SW 1271 (cell line): ENCODE measurements at regions not wholly inside any gene's neighbourhood (a gene's known extent, or its start where the extent isn't known, plus 50 kb on each side); places are given as distances from the start of the nearest gene placed in this dataset.

Source experiments
- DNase-seq, 2 experiments: peaks; one replicate each; lab custom pipeline; 2025; lab: John Stamatoyannopoulos, UW

DNA sequence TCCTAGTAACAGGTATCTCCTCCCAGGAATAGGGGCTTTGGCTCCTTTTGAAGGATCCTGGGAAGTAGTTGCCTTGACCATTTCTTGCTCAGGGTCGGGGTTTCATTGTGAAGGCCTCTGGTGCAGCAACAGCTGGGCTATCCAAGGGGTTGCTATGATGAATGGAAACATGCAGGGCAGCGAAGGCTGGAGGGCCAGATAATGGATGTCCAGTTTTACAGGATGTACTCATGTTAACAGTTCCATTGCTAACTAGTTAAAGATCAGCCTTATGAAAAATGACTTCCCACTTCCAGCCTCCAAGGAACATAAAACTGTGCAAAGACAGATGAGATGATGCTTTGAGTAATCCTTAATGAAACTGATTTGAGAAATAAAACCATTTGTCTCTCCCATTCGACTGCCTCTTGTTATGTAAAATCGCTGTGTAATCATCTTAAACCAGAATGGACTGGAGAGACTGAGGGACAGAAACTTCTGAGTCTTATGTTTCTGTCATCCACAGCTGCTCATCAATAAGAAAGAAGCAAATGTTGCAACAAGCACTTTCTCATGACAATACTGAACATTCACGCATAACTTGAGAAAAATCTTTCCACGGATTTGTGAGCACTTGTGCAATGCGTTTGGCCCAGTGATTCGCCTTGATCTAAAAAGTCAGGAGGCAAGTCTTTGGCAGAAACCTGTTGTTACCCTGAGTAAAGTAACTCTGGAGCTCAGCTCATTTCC is 473.5 kb upstream of the RGMA start:
- no peak for DNase-seq

DNA sequence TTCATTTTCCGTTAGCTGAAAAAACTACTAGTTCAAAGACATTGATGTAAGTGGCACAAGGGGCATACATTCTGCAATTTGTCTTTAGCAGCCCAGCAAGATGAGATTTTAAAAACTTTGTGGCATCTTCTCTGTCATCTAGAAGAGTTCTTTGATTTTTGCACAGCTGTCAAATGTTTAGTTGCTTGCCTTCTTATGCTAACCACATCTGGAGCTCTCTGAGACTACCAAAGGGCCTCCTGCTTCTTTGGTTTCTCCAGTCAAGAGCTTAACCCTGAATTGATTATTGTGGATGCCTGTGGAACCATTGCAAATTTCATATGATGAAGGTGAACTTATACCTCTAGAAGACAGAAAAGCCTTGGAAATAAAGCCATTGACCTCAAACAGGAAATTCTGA is 468.7 kb upstream of the RGMA start:
- no peak for DNase-seq

DNA sequence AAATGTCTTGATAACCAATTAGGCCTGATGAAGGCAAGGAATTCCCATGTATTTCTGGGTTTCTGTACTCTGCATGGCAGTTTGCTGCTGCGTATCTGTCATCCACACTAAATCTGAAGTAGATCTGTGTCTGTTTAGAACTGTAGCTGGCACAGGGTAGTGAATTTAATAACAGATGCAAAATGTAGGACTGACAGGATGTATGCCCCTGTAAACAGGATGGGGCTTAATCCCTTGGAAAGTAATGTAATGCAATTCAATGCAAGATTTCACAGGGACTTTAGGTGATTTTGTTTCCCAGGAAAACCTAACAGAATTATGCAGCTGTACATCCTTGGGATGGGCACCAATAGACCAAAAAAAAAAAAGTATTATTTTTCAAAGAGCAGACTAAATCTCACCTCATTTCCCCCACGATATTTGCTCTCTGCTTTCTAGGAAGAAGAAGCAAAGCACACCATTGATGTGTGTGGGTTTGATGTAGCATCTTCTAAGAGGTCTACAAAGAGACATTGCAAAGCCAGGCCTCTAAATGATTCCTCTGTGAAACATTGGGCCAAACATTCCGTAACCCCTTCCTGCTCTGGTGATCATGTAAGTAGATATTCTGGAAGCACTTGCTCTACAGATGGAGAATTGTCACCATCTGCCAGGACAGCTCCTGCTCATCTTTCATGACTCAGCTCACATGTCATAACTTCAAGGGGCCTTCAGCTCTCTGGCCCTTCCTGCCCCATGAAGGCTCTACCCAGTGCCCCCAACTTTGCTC is 464.3 kb upstream of the RGMA start:
- DNase-seq: no peak

DNA sequence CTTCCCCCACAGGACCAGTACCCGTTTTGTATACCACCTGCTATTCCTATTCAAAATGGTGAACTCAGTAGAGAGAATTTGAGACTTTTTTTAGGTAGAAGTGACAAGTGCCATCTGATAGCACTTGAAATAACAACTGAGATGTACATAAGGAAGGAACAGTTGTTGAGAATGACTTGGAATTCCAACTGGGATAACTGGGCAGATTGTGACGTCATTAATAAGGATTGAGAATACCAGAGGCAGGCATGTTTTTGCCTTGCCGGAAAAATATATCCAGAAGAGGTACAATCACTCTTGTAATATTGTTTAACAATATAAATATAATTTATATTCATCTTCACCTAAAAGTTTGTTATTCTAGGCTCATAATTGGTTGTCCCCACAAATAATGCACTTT is 454.1 kb upstream of the RGMA start:
- DNase-seq: no peak

DNA sequence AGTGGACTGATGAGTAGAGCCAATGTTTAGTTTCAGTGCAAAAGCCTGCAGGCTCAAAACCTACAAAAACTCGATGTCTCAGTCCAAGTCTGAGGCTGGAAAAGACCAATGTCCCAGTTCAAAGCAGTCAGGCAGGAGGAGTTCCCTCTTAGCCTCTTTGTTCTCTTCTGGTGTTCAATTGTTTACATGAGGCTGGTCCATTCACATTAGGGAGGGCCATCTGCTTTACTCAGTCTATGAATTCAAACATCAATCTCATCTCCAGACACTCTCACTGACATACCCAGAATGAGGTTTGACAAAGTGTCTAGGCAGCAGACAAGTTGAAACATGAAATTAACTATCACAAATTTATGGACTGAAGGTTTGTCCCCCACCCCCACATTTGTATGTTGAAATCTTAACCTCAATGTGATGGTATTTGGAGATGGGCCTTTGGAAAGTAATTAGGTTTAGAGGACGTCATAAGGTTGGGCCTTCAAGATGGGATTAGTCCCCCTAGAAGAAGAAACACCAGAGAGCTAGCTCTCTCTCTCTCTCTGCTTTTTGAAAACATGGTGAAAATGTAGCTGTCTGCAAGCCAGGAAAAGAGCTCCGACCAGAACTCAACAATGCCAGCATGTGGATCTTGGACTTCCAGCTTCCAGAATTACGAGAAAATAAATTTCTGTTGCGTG is 438.5 kb upstream of the RGMA start:
- no peak for DNase-seq

DNA sequence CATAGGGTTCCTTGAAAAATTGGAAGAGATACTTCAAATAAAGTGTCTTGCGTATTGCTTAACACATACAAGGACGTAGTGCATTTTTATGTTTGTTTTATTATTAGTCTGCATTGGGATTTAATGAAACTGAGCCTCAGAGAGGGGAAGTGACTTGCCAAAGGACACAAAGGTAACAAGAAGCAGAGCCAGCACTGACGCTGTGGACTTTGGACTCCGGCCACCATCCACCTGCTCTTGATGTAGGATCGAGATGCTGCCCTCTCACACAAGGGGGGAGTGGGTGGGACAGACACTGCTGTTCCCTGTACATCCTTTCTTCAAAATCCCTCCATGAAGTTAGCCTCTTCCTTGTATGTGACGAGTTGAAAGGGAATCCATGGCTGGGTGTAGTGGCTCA is 435.4 kb upstream of the RGMA start:
- no peak for DNase-seq

DNA sequence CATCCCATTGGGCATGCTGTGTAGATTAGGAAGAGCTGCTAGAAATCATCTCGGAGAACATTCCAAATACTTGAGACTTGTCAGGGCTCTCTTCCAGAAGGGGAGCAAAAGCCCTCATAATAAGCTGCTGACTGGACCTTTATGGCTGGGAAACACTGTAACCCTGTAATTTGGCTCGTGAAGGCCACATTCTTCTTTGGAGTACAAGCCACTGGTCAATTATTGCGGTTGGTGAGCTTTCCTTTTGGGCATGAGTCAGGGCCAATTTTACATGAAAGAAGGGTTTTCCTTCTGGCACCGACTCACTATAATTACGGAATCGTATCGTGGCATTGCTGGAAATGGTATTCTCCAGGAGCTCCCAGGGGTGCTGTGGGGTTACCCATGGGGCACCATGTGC is 434.5 kb upstream of the RGMA start:
- no peak for DNase-seq

DNA sequence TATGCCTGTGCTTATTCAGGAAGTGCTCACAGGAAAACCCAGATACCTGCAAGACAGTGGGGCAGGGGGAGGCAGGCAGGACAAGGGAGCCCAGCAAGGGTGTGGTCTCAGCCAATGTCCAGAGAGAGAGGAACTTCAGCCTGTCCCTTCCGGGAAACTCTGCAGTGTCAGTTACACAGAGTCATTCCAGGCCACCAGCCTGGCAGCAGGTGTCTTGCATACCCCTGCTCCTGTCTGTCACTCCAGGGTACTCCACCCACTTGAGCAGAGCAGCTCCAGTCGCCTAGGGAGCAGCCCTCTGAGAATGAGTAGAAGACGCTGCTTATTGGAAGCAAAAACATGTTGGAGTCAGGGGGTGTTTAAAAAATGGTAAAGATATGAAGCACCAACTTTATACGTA is 431.2 kb upstream of the RGMA start:
- DNase-seq: no peak

DNA sequence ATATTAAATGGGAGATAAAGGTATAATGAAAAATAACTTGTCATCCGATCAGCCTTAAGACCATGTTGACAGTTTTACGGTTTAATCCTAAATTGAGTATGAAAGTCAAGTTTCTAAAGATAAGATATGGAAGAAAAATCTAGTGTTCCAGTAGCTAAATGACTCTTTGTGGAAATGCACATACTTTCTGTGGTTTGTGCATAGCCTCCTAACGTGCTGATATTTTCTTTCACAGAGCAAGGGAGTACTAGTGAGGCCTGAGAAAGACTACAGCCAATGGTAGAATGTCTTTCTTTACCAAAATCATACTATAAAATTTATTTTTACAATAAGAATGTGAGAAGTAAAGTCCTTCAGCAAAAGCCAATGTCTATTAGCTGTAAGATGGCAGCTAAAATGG is 430.6 kb upstream of the RGMA start:
- no peak for DNase-seq

DNA sequence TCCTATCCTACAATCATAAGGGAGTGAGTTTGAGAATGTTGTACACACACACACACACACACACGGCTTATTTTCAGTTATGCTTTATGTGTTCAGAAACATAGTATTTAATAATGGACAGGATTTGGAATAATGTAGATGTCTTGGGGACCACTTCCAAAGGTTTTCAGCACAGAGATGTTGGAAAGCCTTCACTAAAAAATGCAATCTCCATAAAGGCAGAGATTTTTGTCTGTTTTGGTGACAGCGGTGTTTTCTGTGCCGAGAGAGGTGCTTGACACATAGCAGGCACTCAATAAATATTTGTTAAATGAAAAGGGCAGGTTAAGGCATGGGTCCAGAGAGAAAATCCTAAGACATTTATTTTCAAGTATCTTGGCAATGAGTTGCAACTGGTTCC is 428.2 kb upstream of the RGMA start:
- no peak for DNase-seq

DNA sequence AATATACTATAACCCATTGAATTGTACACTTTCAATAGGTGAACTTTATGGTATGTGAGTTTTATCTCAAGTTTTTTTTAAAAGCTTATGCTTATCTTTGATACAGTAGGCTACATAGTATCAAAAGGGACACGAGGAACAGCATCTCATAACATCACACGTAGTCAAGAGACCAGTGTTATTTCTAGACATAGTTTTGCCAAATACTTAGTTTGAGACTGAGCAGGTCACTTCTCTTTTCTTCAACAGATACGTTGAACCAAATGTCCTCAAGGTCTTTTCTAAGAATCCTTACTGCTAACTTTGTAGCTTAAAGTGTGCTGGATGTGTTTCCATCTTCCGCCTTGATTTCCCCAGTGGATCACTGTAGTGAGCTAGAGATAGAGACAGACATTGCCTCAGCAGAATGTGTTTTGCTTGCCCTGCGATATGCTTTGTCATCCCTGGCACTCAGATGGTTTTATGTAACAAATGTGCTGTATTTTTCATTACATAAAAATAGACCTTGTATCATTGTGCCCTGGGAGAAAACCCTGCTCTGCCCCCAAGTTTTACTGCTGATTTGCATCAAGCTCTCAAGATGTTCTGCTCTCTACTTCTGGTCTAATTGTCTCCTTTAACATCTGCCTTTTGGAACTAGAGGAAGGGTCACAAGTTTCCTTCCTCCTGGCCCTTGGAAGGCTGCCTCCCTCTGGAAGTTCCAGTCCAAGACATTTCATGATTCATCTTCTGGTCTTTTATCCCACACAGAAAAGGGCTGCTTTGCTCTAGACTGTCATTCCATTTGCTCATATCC is 426.4 kb upstream of the RGMA start:
- no peak for DNase-seq

DNA sequence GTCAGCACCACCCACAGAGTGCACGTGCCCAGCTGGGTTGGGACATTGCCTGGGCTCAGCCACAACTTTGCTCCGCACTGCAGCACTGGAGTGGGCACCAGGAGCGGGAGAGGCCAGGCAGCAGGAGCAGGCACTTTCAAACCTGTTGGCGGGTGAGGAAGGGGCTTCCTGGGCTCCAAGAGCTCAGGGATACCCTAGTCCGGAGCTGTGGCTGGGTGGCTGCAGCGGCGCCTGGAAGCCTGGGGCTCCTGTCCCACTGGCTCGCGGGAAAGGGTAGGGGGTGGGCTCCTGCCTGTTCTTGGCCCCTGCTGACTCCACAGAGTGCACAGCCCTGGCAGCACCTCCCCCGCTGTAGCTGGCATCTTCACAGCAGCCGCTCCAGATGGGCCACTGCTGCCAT is 417.6 kb upstream of the RGMA start:
- DNase-seq: no peak

DNA sequence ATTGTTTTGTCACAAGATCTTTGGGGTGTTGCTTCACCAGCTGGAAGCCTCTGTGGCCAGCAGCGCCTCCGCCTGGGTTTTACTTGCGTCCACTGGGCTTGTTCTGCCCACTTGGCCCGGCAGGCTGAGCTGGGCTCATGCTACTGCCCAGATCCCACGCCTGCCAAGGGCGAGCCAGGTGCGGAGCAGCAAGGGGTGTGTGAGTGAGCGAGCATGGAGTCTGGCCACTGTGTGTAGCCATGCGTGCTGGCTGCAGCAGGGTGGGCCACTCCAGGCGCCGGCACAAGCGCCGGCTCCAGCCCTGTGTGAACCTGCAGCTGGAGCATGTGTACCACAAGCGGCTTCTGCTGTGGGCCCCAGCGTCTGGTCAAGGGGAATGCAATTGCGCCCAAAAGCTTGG is 416.5 kb upstream of the RGMA start:
- no peak for DNase-seq

DNA sequence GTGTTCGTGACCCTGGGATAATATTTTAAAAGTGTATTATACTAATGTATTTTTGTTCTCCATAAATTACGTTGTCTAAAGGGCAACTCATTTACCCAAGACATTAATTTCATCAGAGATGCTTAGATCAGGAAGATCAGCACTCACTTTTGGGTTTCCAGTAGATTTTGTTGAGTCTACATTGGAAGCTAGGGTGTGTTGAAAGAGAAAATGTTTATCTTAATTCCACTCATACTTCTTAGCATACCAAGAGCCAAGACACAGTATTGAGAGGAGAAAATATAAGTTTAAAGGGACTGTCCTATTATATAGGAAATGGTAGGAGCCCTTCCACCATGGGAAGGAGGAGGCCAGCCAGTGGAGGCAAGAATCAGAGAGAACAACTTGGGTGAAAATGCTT is 412.9 kb upstream of the RGMA start:
- DNase-seq: no peak

DNA sequence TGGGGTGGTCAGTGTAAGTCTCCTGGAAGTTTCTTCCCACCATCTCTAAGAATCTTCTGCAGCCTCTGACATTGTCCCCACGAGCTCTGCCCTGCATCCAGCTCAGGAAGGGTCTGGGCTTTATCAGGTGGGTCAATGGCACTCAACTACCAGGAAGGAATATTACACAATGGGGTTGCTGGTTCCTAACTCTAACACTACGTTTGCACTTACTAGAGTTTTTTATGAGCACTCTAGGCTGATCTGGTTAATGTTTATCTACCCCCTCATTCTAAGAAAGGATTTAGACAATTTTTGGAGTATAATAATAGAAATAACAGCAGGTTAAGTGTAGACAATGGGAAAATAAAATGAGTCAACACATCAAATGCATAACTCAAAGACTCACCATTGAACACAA is 411.1 kb upstream of the RGMA start:
- DNase-seq: no peak

DNA sequence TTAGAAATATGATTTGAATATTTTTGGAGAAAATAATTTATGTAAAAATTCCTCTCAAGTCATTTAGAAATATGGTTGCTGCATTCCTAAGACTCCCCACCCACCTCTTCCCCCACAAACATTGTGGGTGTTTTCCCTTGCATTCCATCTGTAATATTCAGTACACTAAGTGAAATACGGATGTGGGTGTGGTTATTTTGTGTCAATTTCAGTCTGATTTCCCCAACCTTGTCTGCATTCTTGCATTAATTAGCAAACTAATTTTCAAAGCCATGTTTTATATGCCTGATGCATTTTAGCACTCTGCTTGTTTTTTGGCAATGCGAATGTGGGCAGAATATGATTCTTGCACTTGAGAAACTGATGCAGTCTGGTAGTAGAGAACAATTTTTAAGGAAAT is 408.3 kb upstream of the RGMA start:
- DNase-seq: no peak

DNA sequence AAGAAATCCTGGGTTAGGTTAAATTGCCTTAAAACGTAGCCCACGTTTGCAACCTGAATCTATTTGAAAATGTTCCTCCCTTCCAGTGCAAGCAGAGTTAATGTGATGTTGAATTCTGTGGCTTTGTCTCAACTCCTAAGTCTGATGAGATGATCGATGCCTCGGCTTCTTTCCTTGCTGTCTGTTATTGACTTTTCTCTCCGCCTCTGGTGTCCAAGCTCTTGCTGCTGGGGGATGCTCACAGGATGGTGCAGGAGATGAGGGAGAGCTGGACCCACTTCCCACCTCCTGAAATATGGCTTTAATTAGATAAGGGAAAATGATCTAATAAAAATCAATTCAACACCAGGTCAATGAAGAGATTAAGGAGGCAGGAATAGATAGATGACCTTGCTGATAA is 407.9 kb upstream of the RGMA start:
- DNase-seq: no peak

DNA sequence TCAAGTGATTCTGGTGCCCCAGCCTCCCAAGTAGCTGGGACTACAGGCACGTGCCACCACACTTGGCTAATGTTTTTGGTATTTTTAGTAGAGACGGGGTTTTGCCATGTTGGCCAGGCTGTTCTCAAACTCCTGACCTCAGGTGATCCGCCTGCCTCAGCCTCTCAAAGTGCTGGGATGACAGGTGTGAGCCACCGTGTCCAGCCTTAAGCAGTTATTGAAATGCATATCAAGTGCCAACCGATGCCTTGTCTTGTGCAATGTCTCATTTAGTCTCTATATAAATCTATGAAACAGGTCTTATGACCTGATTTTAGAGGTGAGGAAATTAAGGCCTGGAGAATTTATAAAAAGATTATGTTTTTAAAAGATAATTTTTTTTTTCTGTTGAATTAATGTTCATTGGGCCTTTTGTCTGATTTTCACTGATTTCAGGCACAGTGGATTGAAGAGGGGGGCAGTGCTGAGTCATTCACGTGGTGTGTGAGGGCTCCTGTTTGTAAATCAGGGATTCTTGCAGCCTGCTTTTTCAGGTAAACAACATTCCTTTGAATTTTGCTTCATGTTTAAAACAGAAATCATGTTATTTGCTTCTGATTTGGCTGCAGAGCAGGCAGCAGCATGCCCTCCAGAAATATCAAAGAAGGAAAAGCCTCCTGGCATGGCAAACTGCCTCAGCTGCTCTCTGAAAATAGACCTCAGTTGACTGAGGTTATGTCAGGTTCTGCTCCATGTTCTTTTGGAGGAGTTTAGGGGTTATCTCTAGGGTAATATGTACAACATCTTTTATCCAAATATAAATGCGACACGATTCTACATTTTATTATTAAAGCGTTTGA is 407.0 kb upstream of the RGMA start:
- DNase-seq: no peak

DNA sequence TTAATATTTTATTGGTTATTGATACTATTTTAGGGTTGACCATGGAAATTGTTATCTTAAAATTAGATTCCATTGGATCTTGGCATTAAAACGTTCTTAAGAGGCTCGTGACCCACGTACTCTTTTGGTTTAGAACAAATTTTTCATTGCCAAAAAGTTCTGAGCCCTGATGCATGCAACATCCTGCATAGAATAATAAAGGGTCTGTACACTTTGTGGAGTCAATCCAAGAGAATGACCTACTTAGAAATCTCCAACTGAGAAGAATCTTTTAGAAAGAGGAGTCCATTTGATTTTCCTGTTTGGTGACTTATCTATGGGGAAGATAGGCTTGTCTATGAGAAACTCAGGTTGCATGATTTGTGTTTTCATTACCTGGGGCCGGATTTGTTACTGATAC is 404.2 kb upstream of the RGMA start:
- DNase-seq: no peak

DNA sequence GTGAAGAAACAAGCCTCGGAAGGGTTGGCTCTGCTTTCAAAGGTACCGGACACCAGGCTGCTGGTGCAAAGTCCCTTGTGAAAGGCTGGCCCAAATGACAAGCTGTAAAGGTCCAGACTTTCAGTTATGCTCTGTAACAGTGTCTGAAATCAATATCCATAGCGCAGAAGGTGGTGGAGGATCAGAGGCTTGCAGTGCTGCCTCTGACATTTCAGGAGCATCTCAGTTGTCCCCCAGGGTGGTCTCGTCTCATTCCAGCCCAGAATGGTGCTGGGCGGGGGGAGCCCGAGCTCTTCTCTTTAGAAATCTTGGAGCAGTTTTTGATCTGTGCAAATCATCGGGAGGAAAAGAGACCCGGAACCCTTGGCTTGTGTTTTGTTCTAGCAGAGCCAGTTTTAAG is 402.3 kb upstream of the RGMA start:
- no peak for DNase-seq

DNA sequence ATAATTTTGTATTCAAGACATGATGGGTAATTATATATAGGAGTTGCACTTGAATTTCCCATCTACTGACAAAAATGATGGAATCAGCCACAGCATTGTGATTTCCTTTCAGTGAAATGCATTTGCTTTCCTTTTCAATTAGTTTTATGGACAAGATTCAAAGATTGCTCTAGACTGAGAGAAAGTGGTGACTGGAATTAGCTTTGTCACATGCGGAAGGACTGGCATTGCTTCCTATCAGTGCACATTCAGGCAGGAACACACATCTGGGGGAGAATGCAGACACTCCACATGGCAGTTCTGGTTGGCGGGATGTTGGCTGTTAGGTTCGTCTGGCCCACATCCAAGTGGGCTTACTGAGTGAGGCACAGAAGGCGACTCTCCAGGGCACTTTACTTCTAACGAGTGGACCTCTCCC is 399.3 kb upstream of the RGMA start:
- DNase-seq: no peak
